Transverse colon (tissue), 3 donors: ENCODE measurements at regions not wholly inside any gene's neighbourhood (a gene's known extent, or its start where the extent isn't known, plus 50 kb on each side); places are given as distances from the start of the nearest gene placed in this dataset.

Experiments used
- CTCF ChIP-seq, 5 experiments: fragments of 200-600 bp in 3 of 5; fragments of 450-650 bp in 2 of 5; sonication (generic) in 3 of 5; IDR thresholded peaks; 1 replicate in 2 of 5; 2 replicates in 3 of 5; pipeline ENCODE4 v1.5.1; 2016 to 2017; ENCODE audit warnings: antibody characterized with exemption in 5 of 5, inconsistent platforms in 3 of 5, mild to moderate bottlenecking in 2 of 5, moderate library complexity in 1 of 5
- POLR2A ChIP-seq: fragments of 450-650 bp; IDR thresholded peaks from one replicate; pipeline ENCODE4 v1.6.1; 2016; ENCODE audit warnings: antibody characterized with exemption, mild to moderate bottlenecking, moderate library complexity

- TF ChIP-seq CTCF (IDR thresholded peaks at IDR 0.05) (no peak), POLR2A (no peak)
Measured at GRCh38 chr2:14745288-14746076, 113.0 kb downstream of the LRATD1 start.
